Stomach (tissue), 4 donors: ENCODE measurements at regions not wholly inside any gene's neighbourhood (a gene's known extent, or its start where the extent isn't known, plus 50 kb on each side); places are given as distances from the start of the nearest gene placed in this dataset.
"Not testable (repeated sequence)": the region's sequence is repeated elsewhere in the genome, so short reads cannot be mapped to it uniquely, and the experiment has no call there.

Source experiments
- EP300 ChIP-seq: sonication (generic); formaldehyde crosslinking; IDR thresholded peaks from one replicate; pipeline ENCODE4 v1.6.1; 2017; ENCODE audit warnings: antibody characterized with exemption
- POLR2AphosphoS5 ChIP-seq, 3 donors: sonication (generic); formaldehyde crosslinking; IDR thresholded peaks; one replicate each; pipeline ENCODE4 v1.6.1; 2016; ENCODE audit warnings: antibody characterized with exemption in 3 of 3
- TF ChIP-seq, protein P1 (sequence below), 7 experiments: fragments of 450-650 bp in 4 of 7; fragments of 200-600 bp in 3 of 7; sonication (generic) in 3 of 7; IDR thresholded peaks; one replicate each; pipeline ENCODE4 v1.5.1; 2016 to 2019; ENCODE audit warnings: antibody characterized with exemption in 7 of 7, control low read depth in 2 of 7, mild to moderate bottlenecking in 1 of 7

DNA sequence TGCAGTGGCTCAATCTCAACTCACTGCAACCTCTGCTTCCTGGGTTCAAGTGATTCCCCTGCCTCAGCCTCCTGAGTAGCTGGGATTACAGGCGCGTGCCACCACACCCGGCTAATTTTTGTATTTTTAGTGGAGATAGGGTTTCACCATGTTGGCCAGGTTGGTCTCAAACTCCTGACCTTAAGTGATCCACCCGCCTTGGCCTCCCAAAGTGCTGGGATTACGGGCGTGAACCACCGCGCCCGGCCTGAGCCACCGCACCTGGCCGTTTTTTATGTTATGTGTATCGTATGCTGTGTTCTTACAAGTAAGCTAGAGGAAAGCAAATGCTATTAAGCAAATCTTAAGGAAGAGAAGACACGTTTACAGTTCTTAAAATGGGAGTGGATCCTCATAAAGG lies 141.8 kb downstream of the DNAJB6 start:
- TF ChIP-seq, protein P1, sequence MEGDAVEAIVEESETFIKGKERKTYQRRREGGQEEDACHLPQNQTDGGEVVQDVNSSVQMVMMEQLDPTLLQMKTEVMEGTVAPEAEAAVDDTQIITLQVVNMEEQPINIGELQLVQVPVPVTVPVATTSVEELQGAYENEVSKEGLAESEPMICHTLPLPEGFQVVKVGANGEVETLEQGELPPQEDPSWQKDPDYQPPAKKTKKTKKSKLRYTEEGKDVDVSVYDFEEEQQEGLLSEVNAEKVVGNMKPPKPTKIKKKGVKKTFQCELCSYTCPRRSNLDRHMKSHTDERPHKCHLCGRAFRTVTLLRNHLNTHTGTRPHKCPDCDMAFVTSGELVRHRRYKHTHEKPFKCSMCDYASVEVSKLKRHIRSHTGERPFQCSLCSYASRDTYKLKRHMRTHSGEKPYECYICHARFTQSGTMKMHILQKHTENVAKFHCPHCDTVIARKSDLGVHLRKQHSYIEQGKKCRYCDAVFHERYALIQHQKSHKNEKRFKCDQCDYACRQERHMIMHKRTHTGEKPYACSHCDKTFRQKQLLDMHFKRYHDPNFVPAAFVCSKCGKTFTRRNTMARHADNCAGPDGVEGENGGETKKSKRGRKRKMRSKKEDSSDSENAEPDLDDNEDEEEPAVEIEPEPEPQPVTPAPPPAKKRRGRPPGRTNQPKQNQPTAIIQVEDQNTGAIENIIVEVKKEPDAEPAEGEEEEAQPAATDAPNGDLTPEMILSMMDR (IDR thresholded peaks at IDR 0.05): not testable (repeated sequence)
- not testable (repeated sequence) for TF ChIP-seq POLR2AphosphoS5 (IDR thresholded peaks at IDR 0.05); EP300
